SK-N-SH treated with all-trans-retinoic acid at 6 μM for 48 hours (cell line): ENCODE measurements at regions not wholly inside any gene's neighbourhood (a gene's known extent, or its start where the extent isn't known, plus 50 kb on each side); places are given as distances from the start of the nearest gene placed in this dataset.

Experiments used
- ATAC-seq: fragments of 200-7000 bp; cut with Tn5 transposase; 3 replicates; pipeline ENCODE4 v1.9.1; 2020; ENCODE audit warnings: mild to moderate bottlenecking, moderate library complexity
- ARNTL ChIP-seq: fragments of 450-650 bp; formaldehyde crosslinking; IDR thresholded peaks from 2 replicates; pipeline ENCODE4 v1.5.0; 2020; ENCODE audit warnings: low read depth, mild to moderate bottlenecking, moderate library complexity, borderline replicate concordance
- BACH2 ChIP-seq: fragments of 250-450 bp; sonication (Bioruptor Pico); IDR thresholded peaks from 2 replicates; pipeline ENCODE4 v1.9.0; 2021; ENCODE audit warnings: mild to moderate bottlenecking, borderline replicate concordance
- CREB5 ChIP-seq: fragments of 250-450 bp; sonication (Bioruptor Pico); IDR thresholded peaks from 2 replicates; pipeline ENCODE4 v1.5.1; 2020; ENCODE audit warnings: low read depth, mild to moderate bottlenecking, moderate library complexity
- CSDC2 ChIP-seq: fragments of 250-450 bp; sonication (Bioruptor Pico); IDR thresholded peaks from 2 replicates; pipeline ENCODE4 v1.5.0; 2020; ENCODE audit warnings: mild to moderate bottlenecking, moderate library complexity
- ESRRG ChIP-seq: fragments of 250-450 bp; sonication (Bioruptor Pico); IDR thresholded peaks from 2 replicates; pipeline ENCODE4 v1.6.1; 2021; ENCODE audit warnings: mild to moderate bottlenecking
- GLIS3 ChIP-seq: fragments of 250-450 bp; sonication (Bioruptor Pico); IDR thresholded peaks from 2 replicates; pipeline ENCODE4 v1.5.0; 2020; ENCODE audit warnings: mild to moderate bottlenecking, moderate library complexity
- ISL1 ChIP-seq: fragments of 250-450 bp; sonication (Bioruptor Pico); IDR thresholded peaks from 2 replicates; pipeline ENCODE4 v2.1.2; 2022; ENCODE audit warnings: mild to moderate bottlenecking, moderate library complexity
- OSR1 ChIP-seq: fragments of 250-450 bp; sonication (Bioruptor Pico); IDR thresholded peaks from 2 replicates; pipeline ENCODE4 v1.8.0; 2022; ENCODE audit warnings: moderate library complexity, mild to moderate bottlenecking, inconsistent platforms
- PATZ1 ChIP-seq: fragments of 250-450 bp; sonication (Bioruptor Pico); IDR thresholded peaks from 2 replicates; pipeline ENCODE4 v1.8.0; 2020; ENCODE audit warnings: mild to moderate bottlenecking, moderate library complexity, borderline replicate concordance
- PPARA ChIP-seq: fragments of 250-450 bp; sonication (Bioruptor Pico); IDR thresholded peaks from 2 replicates; pipeline ENCODE4 v1.5.0; 2020; ENCODE audit warnings: mild to moderate bottlenecking, borderline replicate concordance
- RARB ChIP-seq: fragments of 250-450 bp; sonication (Bioruptor Pico); IDR thresholded peaks from 2 replicates; pipeline ENCODE4 v1.8.0; 2021; ENCODE audit warnings: mild to moderate bottlenecking, moderate library complexity
- SNAI2 ChIP-seq: fragments of 250-450 bp; sonication (Bioruptor Pico); IDR thresholded peaks from 2 replicates; pipeline ENCODE4 v1.5.0; 2020; ENCODE audit warnings: mild to moderate bottlenecking, moderate library complexity
- TCF4 ChIP-seq: fragments of 250-450 bp; sonication (Bioruptor Pico); IDR thresholded peaks from 2 replicates; pipeline ENCODE4 v1.8.0; 2021; ENCODE audit warnings: mild to moderate bottlenecking, moderate library complexity, borderline replicate concordance
- TOX ChIP-seq: fragments of 250-450 bp; sonication (Bioruptor Pico); IDR thresholded peaks from 2 replicates; pipeline ENCODE4 v1.8.0; 2021; ENCODE audit warnings: mild to moderate bottlenecking, moderate library complexity, borderline replicate concordance
- ZC3H10 ChIP-seq: fragments of 250-450 bp; sonication (Bioruptor Pico); IDR thresholded peaks from 2 replicates; pipeline ENCODE4 v1.5.1; 2021; ENCODE audit warnings: mild to moderate bottlenecking, moderate library complexity
- ZFP3 ChIP-seq: fragments of 250-450 bp; sonication (Bioruptor Pico); IDR thresholded peaks from 2 replicates; pipeline ENCODE4 v1.5.0; 2020; ENCODE audit warnings: mild to moderate bottlenecking, moderate library complexity
- ZFP30 ChIP-seq: fragments of 450-650 bp; formaldehyde crosslinking; IDR thresholded peaks from 2 replicates; pipeline ENCODE4 v1.5.0; 2022; ENCODE audit warnings: mild to moderate bottlenecking, moderate library complexity
- ZNF565 ChIP-seq: fragments of 450-650 bp; formaldehyde crosslinking; conservative IDR thresholded peaks from 2 replicates; pipeline ENCODE4 v1.5.0; 2020; ENCODE audit warnings: low read depth, mild to moderate bottlenecking, moderate library complexity
- ZNF70 ChIP-seq: fragments of 450-650 bp; formaldehyde crosslinking; IDR thresholded peaks from 2 replicates; pipeline ENCODE4 v1.5.0; 2020; ENCODE audit warnings: mild to moderate bottlenecking, moderate library complexity
- ZNF8 ChIP-seq: fragments of 450-650 bp; formaldehyde crosslinking; IDR thresholded peaks from 2 replicates; pipeline ENCODE4 v1.5.0; 2020; ENCODE audit warnings: mild to moderate bottlenecking, moderate library complexity
- TF ChIP-seq, protein P1 (sequence below): fragments of 250-450 bp; sonication (Bioruptor Pico); IDR thresholded peaks from 2 replicates; pipeline ENCODE4 v1.8.0; 2021; ENCODE audit warnings: low read depth, mild to moderate bottlenecking, moderate library complexity, borderline replicate concordance
- TF ChIP-seq, protein P2 (sequence below): fragments of 250-450 bp; sonication (Bioruptor Pico); IDR thresholded peaks from 2 replicates; pipeline ENCODE4 v1.5.1; 2021; ENCODE audit warnings: mild to moderate bottlenecking, moderate library complexity

DNA sequence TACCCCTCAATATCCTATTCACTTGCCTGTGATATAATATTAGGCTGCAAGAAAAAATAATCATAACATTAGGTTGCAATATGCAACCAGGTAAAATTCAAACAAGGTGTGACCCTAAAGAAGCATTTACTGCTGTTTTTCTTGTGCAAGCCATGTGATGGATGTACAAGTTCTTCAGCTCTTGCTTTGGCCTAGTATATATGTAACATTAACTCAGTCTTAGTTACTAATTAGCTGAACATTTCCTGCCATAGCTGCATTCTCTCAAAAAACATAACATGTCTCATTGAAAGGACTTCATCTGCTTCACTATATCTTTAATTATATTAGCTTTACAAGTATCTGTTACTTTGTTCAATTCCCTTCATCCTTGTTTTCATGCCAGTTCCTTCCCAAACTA lies 406.8 kb upstream of the HTR2A start:
- ATAC-seq, result no peak
- TF ChIP-seq CREB5 (CRISPR knock-in tag) (no peak), ISL1 (CRISPR knock-in tag) (no peak), GLIS3 (CRISPR knock-in tag) (no peak), TCF4 (no peak), SNAI2 (CRISPR knock-in tag) (no peak), PPARA (CRISPR knock-in tag) (no peak), ZNF70 (CRISPR knock-in tag) (no peak), ZC3H10 (CRISPR knock-in tag) (no peak), ZNF8 (CRISPR knock-in tag) (no peak), ZNF565 (CRISPR knock-in tag) (no peak), TOX (CRISPR knock-in tag) (no peak), BACH2 (CRISPR knock-in tag) (no peak), OSR1 (CRISPR knock-in tag) (no peak), RARB (no peak), ZFP30 (no peak), ZFP3 (CRISPR knock-in tag) (no peak)
- TF ChIP-seq, protein P1, sequence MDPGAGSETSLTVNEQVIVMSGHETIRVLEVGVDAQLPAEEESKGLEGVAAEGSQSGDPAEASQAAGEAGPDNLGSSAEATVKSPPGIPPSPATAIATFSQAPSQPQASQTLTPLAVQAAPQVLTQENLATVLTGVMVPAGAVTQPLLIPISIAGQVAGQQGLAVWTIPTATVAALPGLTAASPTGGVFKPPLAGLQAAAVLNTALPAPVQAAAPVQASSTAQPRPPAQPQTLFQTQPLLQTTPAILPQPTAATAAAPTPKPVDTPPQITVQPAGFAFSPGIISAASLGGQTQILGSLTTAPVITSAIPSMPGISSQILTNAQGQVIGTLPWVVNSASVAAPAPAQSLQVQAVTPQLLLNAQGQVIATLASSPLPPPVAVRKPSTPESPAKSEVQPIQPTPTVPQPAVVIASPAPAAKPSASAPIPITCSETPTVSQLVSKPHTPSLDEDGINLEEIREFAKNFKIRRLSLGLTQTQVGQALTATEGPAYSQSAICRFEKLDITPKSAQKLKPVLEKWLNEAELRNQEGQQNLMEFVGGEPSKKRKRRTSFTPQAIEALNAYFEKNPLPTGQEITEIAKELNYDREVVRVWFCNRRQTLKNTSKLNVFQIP (CRISPR knock-in tag), result no peak
- TF ChIP-seq, protein P2, sequence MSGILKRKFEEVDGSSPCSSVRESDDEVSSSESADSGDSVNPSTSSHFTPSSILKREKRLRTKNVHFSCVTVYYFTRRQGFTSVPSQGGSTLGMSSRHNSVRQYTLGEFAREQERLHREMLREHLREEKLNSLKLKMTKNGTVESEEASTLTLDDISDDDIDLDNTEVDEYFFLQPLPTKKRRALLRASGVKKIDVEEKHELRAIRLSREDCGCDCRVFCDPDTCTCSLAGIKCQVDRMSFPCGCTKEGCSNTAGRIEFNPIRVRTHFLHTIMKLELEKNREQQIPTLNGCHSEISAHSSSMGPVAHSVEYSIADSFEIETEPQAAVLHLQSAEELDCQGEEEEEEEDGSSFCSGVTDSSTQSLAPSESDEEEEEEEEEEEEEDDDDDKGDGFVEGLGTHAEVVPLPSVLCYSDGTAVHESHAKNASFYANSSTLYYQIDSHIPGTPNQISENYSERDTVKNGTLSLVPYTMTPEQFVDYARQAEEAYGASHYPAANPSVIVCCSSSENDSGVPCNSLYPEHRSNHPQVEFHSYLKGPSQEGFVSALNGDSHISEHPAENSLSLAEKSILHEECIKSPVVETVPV (CRISPR knock-in tag), result no peak

DNA sequence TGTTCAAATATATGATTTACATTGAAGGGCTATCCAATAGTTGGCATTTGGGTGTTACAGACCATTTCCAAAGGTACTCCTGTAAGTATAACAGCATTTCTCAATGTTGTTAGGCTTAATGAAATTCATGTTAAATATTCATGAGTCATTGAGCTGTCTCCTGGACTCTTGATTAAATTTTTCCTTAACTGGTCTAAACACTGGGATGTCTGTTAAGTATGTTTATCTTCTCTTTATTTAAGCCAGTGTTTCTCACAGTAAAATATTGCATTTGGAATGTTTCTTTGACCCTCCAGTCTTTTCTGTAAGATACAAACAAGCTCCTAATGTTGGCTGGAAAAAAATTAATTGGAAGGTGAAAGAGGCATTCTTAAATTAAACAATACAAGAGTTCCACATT lies 402.5 kb upstream of the HTR2A start:
- no peak for ATAC-seq
- TF ChIP-seq SNAI2 (CRISPR knock-in tag) (no peak), ZNF70 (CRISPR knock-in tag) (no peak), ZC3H10 (CRISPR knock-in tag) (no peak), CREB5 (CRISPR knock-in tag) (no peak)

DNA sequence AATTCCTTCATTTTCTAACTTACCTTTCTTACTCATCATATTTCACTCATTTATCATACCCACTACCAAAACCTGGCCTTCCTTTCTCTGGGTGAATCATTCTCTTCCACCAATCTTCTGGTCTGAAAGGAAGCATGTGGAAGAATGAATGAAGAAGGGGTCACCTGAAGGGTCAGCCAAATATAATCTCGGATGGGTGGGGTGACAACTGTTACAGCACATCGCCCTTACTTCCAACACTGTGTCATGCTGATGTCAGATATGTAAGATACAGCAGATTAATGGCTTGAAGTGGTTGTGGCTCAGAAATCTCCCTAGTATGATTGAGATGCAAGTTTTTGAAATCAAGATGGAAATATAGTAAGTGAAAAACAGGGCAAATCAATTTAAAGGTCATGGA lies 401.7 kb upstream of the HTR2A start:
- no peak for ATAC-seq
- no peak for TF ChIP-seq TOX (CRISPR knock-in tag)

DNA sequence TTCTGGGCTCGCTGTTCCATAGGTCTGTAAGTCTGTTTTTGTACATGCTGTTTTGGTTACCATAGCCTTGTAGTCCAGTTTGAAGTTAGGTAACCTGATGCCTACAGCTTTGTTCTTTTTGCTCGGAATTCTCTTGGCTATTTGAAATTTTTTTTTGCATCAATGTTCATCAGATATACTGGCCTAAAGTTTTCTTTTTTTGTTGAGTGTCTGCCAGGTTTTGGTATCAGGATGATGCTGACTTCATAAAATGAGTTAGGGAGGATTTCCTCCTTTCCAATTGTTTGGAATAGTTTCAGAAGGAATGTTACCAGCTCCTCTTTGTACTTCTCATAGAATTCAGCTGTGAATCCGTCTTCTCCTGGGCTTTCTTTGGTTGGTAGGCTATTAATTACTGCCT lies 397.8 kb upstream of the HTR2A start:
- no peak for ATAC-seq
- TF ChIP-seq ZNF8 (CRISPR knock-in tag) (no peak), PPARA (CRISPR knock-in tag) (no peak), CREB5 (CRISPR knock-in tag) (no peak), OSR1 (CRISPR knock-in tag) (no peak), ZNF70 (CRISPR knock-in tag) (no peak), ISL1 (CRISPR knock-in tag) (no peak), TCF4 (no peak), ARNTL (CRISPR knock-in tag) (no peak), ZFP30 (no peak), TOX (CRISPR knock-in tag) (no peak), ZNF565 (CRISPR knock-in tag) (no peak), RARB (no peak), ESRRG (no peak), PATZ1 (CRISPR knock-in tag) (no peak), CSDC2 (CRISPR knock-in tag) (no peak), SNAI2 (CRISPR knock-in tag) (no peak), ZC3H10 (CRISPR knock-in tag) (no peak)
- TF ChIP-seq, protein P1 (CRISPR knock-in tag), result no peak
